ENCODE measurements at regions not wholly inside any gene's neighbourhood (a gene's known extent, or its start where the extent isn't known, plus 50 kb on each side); places are given as distances from the start of the nearest gene placed in this dataset.

- Histone ChIP-seq H3K36me3 (replicated peaks in 1 of 2; ENCODE audit: control insufficient read depth in 1 of 2, insufficient read depth in 2 of 2, low read length in 2 of 2) (no peaks in the 10 kb centered on the region), H2AFZ (ENCODE audit: insufficient read depth, low read depth, low read length, poor library complexity, severe bottlenecking) (no peak overlapping the region), H3K79me2 (ENCODE audit: insufficient read depth, low read length) (no peaks in the 10 kb centered on the region), H4K20me1 (ENCODE audit: insufficient read depth, low read length) (no peaks in the 10 kb centered on the region), H3K27ac (ENCODE audit: low read depth in 1 of 2, low read length in 2 of 2) (no peak overlapping the region), H3K4me2 (replicated peaks; ENCODE audit: extremely low read depth, low read length, poor library complexity, severe bottlenecking) (no peak overlapping the region), H3K4me1 (ENCODE audit: control insufficient read depth in 1 of 2, insufficient read depth in 2 of 2, low read length in 2 of 2) (no peaks in the 10 kb centered on the region), H3K27me3 (ENCODE audit: control insufficient read depth in 2 of 2, insufficient read depth in 2 of 2, low read length in 2 of 2) (no peaks in the 10 kb centered on the region), H3K9me3 (replicated peaks in 1 of 2; ENCODE audit: control insufficient read depth in 1 of 2, insufficient read depth in 1 of 2, low read length in 2 of 2) (no peaks in the 10 kb centered on the region), H3K9ac (ENCODE audit: insufficient read depth, low read length, poor library complexity, severe bottlenecking) (no peak overlapping the region), H3K4me3 (replicated peaks in 1 of 3; ENCODE audit: low read depth in 2 of 3, low read length in 3 of 3) (no peak overlapping the region)
- H3K9me3 Mint-ChIP-seq, result peaks cover 0 to 5% (median 1%) of the 10 kb centered on the region in 7 donors
- intact Hi-C loops (cut with micrococcal nuclease), result no loop called here
- H3K27ac Mint-ChIP-seq, result no peak overlapping the region
- no peak for TF ChIP-seq CTCF (IDR thresholded peaks at IDR 0.05)
- H3K27me3 Mint-ChIP-seq (ENCODE audit: low read depth in 3 of 3), result peaks cover 0 to 2% (median 0%) of the 10 kb centered on the region in 3 donors
- no peaks in the 10 kb centered on the region for H3K36me3 Mint-ChIP-seq
- H3K4me1 Mint-ChIP-seq, result no peaks in the 10 kb centered on the region
- H3K4me3 Mint-ChIP-seq, result no peak overlapping the region
- no peak for DNase-seq
Observed at GRCh38 chr3:191696348-191696747, 235.4 kb downstream of the PYDC2 start.

- H3K4me1 ChIP-seq (ENCODE audit: control insufficient read depth in 1 of 2, insufficient read depth in 2 of 2, low read length in 2 of 2), result no peaks in the 10 kb centered on the region
- intact Hi-C loops (cut with micrococcal nuclease), result no loop called here
- H3K27me3 ChIP-seq (ENCODE audit: control insufficient read depth in 2 of 2, insufficient read depth in 2 of 2, low read length in 2 of 2), result no peaks in the 10 kb centered on the region
- WGBS (ENCODE audit: insufficient coverage), result 60% methylated on average over 1 of the region's 1 CpG
- Mint-ChIP-seq H3K4me1 (no peaks in the 10 kb centered on the region), H3K9me3 (peaks cover 2 to 18% (median 5%) of the 10 kb centered on the region in 7 donors), H3K4me3 (no peak overlapping the region), H3K36me3 (no peaks in the 10 kb centered on the region), H3K27me3 (ENCODE audit: low read depth in 3 of 3) (peaks cover 0 to 2% (median 0%) of the 10 kb centered on the region in 3 donors), H3K27ac (no peak overlapping the region)
- TF ChIP-seq CTCF (IDR thresholded peaks at IDR 0.05), result no peak
- H3K79me2 ChIP-seq (ENCODE audit: insufficient read depth, low read length), result no peaks in the 10 kb centered on the region
- no peak overlapping the region for H2AFZ ChIP-seq (ENCODE audit: insufficient read depth, low read depth, low read length, poor library complexity, severe bottlenecking)
- no peak overlapping the region for H3K9ac ChIP-seq (ENCODE audit: insufficient read depth, low read length, poor library complexity, severe bottlenecking)
- peaks cover 23 to 24% of the 10 kb centered on the region in 2 donors for H3K9me3 ChIP-seq (replicated peaks in 1 of 2; ENCODE audit: control insufficient read depth in 1 of 2, insufficient read depth in 1 of 2, low read length in 2 of 2)
- no peak overlapping the region for H3K27ac ChIP-seq (ENCODE audit: low read depth in 1 of 2, low read length in 2 of 2)
- no peak overlapping the region for H3K4me3 ChIP-seq (replicated peaks in 1 of 3; ENCODE audit: low read depth in 2 of 3, low read length in 3 of 3)
- H3K36me3 ChIP-seq (replicated peaks in 1 of 2; ENCODE audit: control insufficient read depth in 1 of 2, insufficient read depth in 2 of 2, low read length in 2 of 2), result no peaks in the 10 kb centered on the region
- no peaks in the 10 kb centered on the region for H4K20me1 ChIP-seq (ENCODE audit: insufficient read depth, low read length)
- no peak for DNase-seq
- H3K4me2 ChIP-seq (replicated peaks; ENCODE audit: extremely low read depth, low read length, poor library complexity, severe bottlenecking), result no peak overlapping the region
Observed at GRCh38 chr3:191699546-191699945, 238.6 kb downstream of the PYDC2 start.

All from CD14-positive monocyte (primary cell).